DMS153 treated with DMSO at 0.1 percent for 48 hours (cell line): ENCODE measurements at regions not wholly inside any gene's neighbourhood (a gene's known extent, or its start where the extent isn't known, plus 50 kb on each side); places are given as distances from the start of the nearest gene placed in this dataset.
A peak's percentile ranks its signal among the peaks of the same experiment; 100 is the strongest.

Experiments
- DNase-seq: peaks from one replicate; lab custom pipeline; 2025; ENCODE audit not compliant: unreplicated experiment; lab: John Stamatoyannopoulos, UW

DNA sequence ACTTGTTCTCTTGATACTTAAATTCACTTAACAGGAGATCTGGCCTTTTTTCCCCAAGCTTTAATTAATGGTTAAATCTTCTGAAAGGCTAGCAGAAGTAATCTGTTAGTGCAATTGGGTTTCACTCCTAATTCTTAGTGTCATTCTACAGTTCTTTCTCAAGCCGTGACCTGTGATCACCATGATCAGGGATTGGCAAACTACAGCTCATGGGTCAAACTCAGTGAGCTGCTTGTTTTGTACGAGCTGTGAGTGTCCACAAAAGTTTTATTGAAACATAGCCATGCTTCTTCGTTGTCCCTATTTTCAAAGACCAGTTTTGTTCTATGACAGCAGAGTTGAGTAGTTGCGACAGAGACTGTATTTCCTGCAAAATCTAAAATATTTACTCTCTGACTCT, 109.4 kb upstream of the KCNJ15 start:
- no peak for DNase-seq

GRCh38 chr21:38148046-38148445, 108.7 kb upstream of the KCNJ15 start:
- DNase-seq = peak; percentile 66

- DNase-seq = no peak
These were observed 105.7 kb upstream of the KCNJ15 start for GRCh38 chr21:38151021-38151645.

DNA sequence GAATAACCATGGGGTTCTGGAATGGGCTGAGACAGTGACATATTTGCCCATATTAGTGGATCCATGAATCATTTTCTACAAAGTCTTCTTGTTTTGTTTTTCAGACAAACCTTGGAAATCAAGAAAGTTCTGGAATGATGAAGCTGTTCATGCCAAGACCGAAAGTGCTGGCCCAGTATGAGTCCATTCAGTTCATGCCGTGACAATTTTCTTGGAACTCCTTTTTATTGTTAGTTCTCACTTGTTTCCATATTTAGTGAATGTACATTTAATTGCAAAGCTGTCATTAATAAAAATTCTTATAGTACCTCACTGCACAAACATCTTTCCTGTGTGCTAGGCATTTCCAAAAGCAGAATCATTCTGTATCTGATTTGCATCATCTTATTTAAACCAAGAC, 100.6 kb upstream of the KCNJ15 start:
- no peak for DNase-seq

GRCh38 chr21:38159355-38159754, 97.4 kb upstream of the KCNJ15 start:
- DNase-seq = peak; percentile 16

DNA sequence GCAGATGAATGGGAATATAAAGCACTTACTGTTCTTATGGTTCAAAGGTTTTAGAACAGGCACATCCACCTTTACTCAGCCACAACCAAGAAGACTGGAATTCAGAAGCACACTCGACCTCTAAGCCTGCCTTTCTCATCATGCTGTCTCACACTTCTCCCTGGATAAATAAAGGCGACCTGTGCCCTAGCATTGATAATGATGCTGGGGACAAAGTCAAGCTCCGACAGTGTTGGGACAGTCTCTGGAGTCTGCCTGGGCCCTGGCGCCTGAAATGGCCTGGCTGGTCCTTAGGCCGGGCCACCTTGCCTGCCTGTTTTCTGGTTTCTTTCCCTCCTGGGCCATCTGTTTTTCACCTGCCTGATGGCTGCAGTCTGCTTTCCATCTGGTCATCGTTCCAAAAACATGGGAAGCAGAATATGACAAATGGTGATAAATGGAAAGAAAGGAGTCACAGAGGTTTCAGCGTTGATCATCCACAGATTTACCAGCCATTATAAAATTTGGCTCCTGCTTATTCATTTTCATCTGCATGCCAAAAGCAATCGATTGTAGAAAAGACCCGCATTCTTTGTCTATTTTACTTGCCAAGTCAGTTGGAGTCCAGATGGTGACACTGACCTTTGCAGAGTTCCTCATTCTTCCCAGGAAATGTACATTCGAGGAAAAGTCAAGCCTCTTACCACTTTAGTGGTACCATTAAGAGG, 91.2 kb upstream of the KCNJ15 start:
- DNase-seq = no peak

DNA sequence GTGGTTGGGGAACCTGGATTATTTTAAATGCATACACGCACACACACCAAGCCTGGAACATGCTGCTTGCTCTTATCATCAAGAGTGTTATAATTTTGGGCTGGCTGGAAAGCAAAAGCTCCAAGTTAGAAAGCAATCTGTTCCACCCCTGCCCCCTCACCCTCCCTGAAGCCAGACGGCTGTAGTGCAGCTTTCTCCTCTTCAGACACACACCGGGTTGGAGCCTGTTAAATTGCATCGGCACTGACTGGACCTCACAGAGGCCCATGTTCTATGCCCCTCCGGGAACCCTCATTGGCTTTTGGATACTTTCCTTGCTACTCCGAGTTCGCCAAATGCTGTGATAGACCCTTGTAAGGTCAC, 90.6 kb upstream of the KCNJ15 start:
- DNase-seq = no peak

GRCh38 chr21:38167345-38167744, 89.4 kb upstream of the KCNJ15 start:
- no peak for DNase-seq

DNA sequence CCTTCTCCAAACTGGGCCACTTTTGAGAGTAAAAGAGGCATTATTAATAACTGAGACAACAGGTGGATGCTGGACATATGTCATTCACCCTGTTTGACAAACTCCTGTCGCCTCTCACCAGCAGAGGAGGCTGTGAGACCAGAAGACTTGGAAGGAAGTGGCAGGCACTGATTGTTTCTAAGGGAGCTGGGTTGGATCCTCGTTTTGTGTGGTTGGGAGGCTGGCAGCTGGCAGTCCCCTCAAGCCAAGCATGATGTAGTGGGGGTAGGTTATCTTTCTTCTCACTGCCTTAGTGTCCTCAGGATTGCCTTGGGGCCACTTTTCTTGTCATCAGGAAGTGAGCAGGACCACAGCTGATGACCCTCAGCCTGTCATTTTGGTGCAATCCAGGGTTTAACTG, 86.5 kb upstream of the KCNJ15 start:
- DNase-seq = peak; percentile 30

DNA sequence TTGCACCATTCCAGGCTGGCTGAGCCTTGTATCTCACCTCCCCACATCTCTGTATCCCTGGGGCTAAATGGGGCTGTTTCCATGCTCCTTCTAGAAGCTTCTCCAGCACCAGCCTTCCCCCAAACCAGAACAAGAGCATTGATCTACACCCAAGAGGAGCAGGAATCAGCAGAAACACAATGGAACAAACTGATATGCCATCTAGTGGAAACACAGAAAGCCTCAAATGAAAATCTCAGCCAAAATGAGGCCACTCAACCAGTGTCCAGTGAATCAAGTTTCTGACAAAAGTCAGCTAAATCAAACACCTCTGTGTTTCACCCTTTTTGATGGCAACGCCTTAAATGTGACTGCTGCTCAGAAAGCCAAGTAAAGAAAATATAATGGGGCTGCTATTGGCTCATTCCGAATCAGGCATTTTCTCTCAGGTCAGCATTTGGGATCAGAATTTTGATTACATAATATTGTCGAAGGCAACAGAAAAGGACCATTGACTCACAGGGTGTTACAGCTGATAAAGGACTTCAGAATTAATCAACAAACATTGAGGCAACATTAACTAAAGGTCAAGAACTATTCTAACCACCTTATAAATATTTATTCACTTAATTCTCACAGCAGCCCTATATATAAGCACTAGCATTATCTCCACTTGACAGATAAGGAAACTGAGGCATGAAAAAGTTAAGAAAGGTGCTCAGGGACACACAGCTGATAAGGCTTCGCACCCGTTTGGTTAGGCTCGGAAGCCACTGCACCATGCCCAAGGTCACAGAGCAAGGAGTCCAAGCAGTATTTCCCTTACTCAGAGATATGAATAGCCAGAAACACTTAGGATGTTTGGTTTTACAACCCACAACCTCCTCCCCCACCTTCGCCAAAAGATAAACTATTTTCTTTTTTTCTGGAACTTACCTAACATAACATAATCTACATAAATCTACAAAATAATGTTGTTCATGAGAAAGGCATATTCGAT, 85.8 kb upstream of the KCNJ15 start:
- no peak for DNase-seq

DNA sequence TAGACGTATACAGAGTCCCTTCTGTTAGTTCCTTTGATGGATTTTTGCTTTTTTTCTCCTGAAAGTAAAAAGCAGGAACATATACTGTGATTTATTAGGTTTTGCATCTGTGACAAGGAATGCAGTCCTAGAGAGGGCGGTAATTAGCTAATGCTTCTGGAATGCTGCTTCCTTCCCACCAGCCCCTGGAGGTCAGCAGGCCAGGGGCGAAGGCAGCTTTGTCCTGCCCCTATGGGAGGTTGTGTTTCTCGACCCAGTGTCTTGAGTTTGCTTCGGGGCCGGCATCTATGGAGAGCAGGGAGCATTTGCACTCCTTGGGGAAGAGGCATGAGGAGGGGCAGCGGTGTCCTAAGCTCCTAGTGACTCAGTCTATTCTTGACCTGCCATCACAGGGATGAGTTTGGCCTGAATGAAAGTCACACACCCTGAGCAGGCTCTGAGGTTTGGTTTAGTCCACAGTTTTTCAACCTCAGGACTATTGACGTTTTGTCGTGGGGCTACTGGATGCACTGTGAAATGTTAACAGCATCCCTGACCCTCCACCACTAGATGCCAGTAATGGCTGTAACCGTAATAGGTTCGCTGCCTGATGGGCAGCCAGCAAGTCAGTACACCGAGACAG, 85.0 kb upstream of the KCNJ15 start:
- DNase-seq = no peak

- no peak for DNase-seq
These were observed 83.3 kb upstream of the KCNJ15 start for GRCh38 chr21:38173276-38174035.

- DNase-seq = no peak
These were observed 81.5 kb upstream of the KCNJ15 start for GRCh38 chr21:38175306-38175705.

DNA sequence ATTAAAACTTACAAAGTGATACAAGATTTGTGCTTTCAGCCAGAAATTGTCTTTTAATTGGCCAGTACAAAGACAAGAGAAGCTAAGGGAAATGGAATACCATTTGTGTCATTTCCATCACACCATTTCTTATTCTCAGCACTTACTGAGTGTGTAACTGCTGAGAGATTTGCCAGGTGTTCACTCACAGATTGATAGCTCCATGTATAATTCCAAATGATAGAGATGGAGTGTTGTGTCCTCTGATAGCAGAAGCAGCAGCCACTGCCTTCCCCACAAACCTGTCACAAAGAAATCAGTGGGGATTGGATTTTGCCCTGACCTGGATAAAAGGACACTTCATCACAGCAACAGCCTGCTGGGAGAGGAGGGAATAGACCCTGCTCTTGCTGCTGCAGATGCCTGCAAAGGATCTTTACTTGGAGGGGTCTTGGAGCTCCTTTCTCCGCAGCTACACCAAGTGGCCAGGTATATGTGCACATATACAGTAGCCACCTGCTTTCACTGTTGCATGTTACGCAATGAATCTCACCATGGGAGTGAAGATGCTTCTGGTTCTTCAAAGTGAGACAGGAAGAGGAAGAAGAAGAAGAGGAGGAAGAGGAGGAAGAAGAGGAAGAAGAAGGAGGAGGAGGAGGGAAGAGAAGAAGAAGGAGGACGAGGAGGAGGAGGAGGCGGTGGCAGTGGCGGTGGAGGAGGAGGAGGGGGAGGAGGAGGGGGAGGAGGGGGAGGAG, 78.7 kb upstream of the KCNJ15 start:
- no peak for DNase-seq

DNA sequence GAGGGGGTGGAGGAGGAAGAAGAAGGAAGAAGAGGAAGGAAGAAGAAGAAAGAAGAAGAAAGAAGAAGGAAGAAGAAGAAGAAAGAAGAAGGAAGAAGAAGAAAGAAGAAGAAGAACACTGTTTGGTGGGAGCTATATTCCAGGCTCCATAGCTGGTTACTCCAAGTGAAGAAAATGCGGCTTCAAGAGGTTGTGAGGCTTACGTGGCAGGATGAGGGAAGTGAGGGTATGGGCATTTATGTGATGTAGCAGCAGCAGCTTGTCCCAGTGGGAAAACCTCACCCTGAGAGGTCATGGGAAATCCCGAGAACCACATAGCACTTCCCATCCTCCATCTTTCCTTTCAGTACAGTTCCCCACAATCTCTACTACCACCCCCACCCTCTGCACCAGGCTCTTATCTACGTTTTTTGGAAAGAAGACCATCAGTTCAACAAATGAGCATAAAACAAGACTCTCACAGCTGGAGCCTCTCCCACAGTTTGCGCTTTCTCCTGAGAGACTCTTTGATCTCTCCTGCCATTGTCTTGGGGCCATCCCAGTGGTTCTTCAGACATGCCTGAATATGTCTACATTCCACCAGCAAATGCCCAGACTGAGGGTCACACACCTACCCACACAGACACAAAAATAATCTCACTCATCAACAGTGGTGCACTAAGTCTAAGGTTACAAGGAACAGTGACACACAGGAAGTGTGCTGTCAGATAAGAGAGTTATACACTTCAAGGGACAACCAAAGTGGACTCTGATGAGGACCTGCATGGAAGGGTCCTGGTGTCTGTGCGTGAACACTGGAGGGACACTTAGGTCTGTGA, 77.9 kb upstream of the KCNJ15 start:
- DNase-seq = no peak

GRCh38 chr21:38179511-38179910, 77.3 kb upstream of the KCNJ15 start:
- no peak for DNase-seq

- no peak for DNase-seq
These were observed 75.7 kb upstream of the KCNJ15 start for GRCh38 chr21:38181096-38181495.

DNA sequence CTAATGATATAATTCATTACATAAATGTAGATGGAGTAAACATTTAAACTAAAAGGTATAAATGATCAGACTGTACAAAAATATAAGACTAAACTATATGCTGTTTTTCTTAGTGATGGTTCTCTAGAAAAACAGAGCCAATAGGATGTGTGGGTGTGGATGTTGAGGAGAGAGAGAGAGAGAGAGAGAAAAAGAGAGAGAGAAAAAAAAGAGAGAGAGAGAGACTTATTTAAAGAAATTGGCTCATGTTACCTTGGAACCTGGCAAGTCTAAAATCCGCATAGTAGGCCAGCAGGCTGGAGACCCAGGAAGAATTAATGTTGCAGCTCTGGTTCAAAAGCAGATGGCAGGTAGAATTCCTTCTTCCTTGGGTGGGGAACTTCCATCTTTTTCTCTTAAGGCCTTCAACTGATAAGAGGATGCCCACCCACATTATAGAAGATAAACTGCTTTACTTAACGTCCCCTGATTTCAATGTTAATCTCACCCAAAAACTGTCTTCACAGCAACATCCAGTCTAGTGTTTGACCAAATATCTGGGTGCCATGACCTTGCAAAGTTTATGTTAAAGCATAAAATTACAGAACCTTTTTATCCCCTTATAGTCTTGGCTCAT, 74.3 kb upstream of the KCNJ15 start:
- DNase-seq = no peak

DNA sequence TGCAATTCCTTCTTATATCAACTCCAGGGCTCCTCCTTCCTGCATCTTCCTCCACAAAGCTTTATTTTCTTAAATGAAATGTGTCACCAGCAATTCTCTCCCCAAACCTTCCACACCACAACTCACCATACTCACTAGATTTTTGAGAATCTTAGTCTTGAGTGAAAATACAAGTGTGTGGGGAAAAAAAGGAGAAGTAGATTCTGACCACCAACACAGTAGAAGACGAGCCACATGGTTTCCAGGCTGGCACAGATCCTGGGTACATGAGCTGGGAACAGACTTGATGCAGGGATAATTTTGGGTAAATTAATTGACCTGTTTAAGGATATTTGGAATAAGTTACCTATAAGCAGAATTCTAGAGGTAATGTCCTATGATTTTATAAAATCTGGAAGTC, 72.8 kb upstream of the KCNJ15 start:
- no peak for DNase-seq
